Immature natural killer cell (primary cell): ENCODE measurements at regions not wholly inside any gene's neighbourhood (a gene's known extent, or its start where the extent isn't known, plus 50 kb on each side); places are given as distances from the start of the nearest gene placed in this dataset.
"Not testable (repeated sequence)": the region's sequence is repeated elsewhere in the genome, so short reads cannot be mapped to it uniquely, and the experiment has no call there.

Source experiments
- DNase-seq, 3 donors: peaks; one replicate each; pipeline ENCODE4 v3.0.0; 2022; ENCODE audit warnings: mixed read lengths in 1 of 3
- H3K27ac Mint-ChIP-seq, 6 donors: one replicate each; pipeline ENCODE4 v1.8.0; 2020; ENCODE audit warnings: mixed read lengths in 6 of 6, mild to moderate bottlenecking in 5 of 6, inconsistent platforms in 4 of 6, moderate library complexity in 3 of 6
- H3K27me3 Mint-ChIP-seq, 3 donors: one replicate each; pipeline ENCODE4 v1.8.0; 2020 to 2021; ENCODE audit warnings: low read depth in 3 of 3, mild to moderate bottlenecking in 3 of 3, mixed read lengths in 3 of 3, moderate library complexity in 3 of 3, inconsistent platforms in 1 of 3
- H3K36me3 Mint-ChIP-seq, 3 donors: one replicate each; pipeline ENCODE4 v1.8.0; 2020; ENCODE audit warnings: mixed read lengths in 3 of 3, inconsistent platforms in 2 of 3, mild to moderate bottlenecking in 2 of 3
- H3K4me1 Mint-ChIP-seq, 2 donors: one replicate each; pipeline ENCODE4 v1.8.0; 2020; ENCODE audit warnings: inconsistent platforms in 2 of 2, mild to moderate bottlenecking in 2 of 2, mixed read lengths in 2 of 2, moderate library complexity in 1 of 2
- H3K4me3 Mint-ChIP-seq, 5 donors: one replicate each; pipeline ENCODE4 v1.8.0; 2020; ENCODE audit warnings: mild to moderate bottlenecking in 5 of 5, mixed read lengths in 5 of 5, inconsistent platforms in 3 of 5, moderate library complexity in 3 of 5
- H3K9me3 Mint-ChIP-seq, 6 donors: one replicate each; pipeline ENCODE4 v1.8.0; 2020; ENCODE audit warnings: mild to moderate bottlenecking in 6 of 6, mixed read lengths in 6 of 6, inconsistent platforms in 4 of 6, moderate library complexity in 3 of 6

GRCh38 chr9:41623666-41624065, 434.5 kb upstream of the ZNG1F start:
- not testable (repeated sequence) for H3K36me3 Mint-ChIP-seq, H3K27ac Mint-ChIP-seq, H3K4me3 Mint-ChIP-seq

GRCh38 chr9:41619254-41619653, 430.1 kb upstream of the ZNG1F start:
- not testable (repeated sequence) for H3K27ac Mint-ChIP-seq, DNase-seq, H3K4me1 Mint-ChIP-seq, H3K27me3 Mint-ChIP-seq, H3K36me3 Mint-ChIP-seq, H3K9me3 Mint-ChIP-seq, H3K4me3 Mint-ChIP-seq

More at GRCh38 chr9:41623666-41624065, 434.5 kb upstream of the ZNG1F start:
- H3K4me1 Mint-ChIP-seq, H3K9me3 Mint-ChIP-seq, H3K27me3 Mint-ChIP-seq, DNase-seq: not testable (repeated sequence)

- H3K36me3 Mint-ChIP-seq, H3K27ac Mint-ChIP-seq, H3K4me3 Mint-ChIP-seq, H3K9me3 Mint-ChIP-seq, H3K27me3 Mint-ChIP-seq, H3K4me1 Mint-ChIP-seq, DNase-seq: not testable (repeated sequence)
Observed at GRCh38 chr9:41606961-41607547, 417.9 kb upstream of the ZNG1F start.

GRCh38 chr9:41565572-41565971, 376.5 kb upstream of the ZNG1F start:
- DNase-seq, H3K4me1 Mint-ChIP-seq, H3K27me3 Mint-ChIP-seq, H3K36me3 Mint-ChIP-seq, H3K4me3 Mint-ChIP-seq, H3K9me3 Mint-ChIP-seq, H3K27ac Mint-ChIP-seq: not testable (repeated sequence)
